Neural cell (in vitro differentiated cells): ENCODE measurements at regions not wholly inside any gene's neighbourhood (a gene's known extent, or its start where the extent isn't known, plus 50 kb on each side); places are given as distances from the start of the nearest gene placed in this dataset.

Experiments used
- EZH2 ChIP-seq: fragments of 200-600, 300-800 bp; shearing (Covaris generic), sonication (generic); IDR thresholded peaks from 2 replicates; pipeline ENCODE4 v1.6.1; 2014; ENCODE audit warnings: antibody characterized with exemption, low read length, borderline replicate concordance, mild to moderate bottlenecking; ENCODE audit not compliant: insufficient read depth, poor library complexity, severe bottlenecking
- POLR2AphosphoS5 ChIP-seq: IDR thresholded peaks from 2 replicates; pipeline ENCODE4 v1.6.1; 2012
- RAD21 ChIP-seq: fragments of 450-650 bp; conservative IDR thresholded peaks from 2 replicates; pipeline ENCODE4 v1.6.1; 2014; ENCODE audit warnings: antibody characterized with exemption, mild to moderate bottlenecking, moderate library complexity
- SMC3 ChIP-seq: fragments of 450-650 bp; conservative IDR thresholded peaks from 2 replicates; pipeline ENCODE4 v1.6.1; 2014; ENCODE audit warnings: antibody characterized with exemption, mild to moderate bottlenecking, moderate library complexity; ENCODE audit not compliant: poor library complexity
- TAF1 ChIP-seq: IDR thresholded peaks from 2 replicates; pipeline ENCODE4 v1.6.1; 2012; ENCODE audit warnings: low read depth
- TF ChIP-seq, protein P1 (sequence below): fragments of 450-650 bp; IDR thresholded peaks from 2 replicates; pipeline ENCODE4 v1.5.1; 2014; ENCODE audit warnings: antibody characterized with exemption, mild to moderate bottlenecking, moderate library complexity; ENCODE audit not compliant: poor library complexity, severe bottlenecking

DNA sequence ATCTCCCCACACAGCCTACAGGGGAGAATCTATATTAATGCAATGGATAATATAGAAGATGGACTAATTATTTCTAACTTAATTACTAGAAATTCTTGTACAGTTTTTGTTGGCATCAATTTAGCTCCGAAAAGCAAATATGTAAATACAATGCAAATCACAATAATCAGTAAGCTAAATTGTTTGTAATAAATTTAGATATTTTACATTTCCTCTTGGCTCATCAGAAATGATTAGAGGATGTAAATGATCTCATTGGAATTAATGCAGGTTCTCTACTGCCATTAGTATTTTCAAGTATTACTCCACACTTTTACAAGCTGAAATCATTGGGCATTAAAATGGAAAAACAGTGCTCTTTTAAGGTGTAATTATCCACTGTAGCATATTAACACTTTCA, 741.8 kb upstream of the MIR17HG start:
- TF ChIP-seq, protein P1, sequence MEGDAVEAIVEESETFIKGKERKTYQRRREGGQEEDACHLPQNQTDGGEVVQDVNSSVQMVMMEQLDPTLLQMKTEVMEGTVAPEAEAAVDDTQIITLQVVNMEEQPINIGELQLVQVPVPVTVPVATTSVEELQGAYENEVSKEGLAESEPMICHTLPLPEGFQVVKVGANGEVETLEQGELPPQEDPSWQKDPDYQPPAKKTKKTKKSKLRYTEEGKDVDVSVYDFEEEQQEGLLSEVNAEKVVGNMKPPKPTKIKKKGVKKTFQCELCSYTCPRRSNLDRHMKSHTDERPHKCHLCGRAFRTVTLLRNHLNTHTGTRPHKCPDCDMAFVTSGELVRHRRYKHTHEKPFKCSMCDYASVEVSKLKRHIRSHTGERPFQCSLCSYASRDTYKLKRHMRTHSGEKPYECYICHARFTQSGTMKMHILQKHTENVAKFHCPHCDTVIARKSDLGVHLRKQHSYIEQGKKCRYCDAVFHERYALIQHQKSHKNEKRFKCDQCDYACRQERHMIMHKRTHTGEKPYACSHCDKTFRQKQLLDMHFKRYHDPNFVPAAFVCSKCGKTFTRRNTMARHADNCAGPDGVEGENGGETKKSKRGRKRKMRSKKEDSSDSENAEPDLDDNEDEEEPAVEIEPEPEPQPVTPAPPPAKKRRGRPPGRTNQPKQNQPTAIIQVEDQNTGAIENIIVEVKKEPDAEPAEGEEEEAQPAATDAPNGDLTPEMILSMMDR: no peak
- TF ChIP-seq SMC3 (no peak), TAF1 (no peak), EZH2 (no peak), RAD21 (no peak), POLR2AphosphoS5 (no peak)
